Skeletal muscle cell (primary cell): ENCODE measurements at regions not wholly inside any gene's neighbourhood (a gene's known extent, or its start where the extent isn't known, plus 50 kb on each side); places are given as distances from the start of the nearest gene placed in this dataset.

Experiments
- DNase-seq: peaks from one replicate; pipeline ENCODE4 v3.0.0-alpha.2; 2010; ENCODE audit warnings: low read depth
- H3K4me3 ChIP-seq: 2 replicates; pipeline ENCODE4 v1.5.1; 2011; ENCODE audit warnings: low read depth, mild to moderate bottlenecking, control low read depth, low read length, moderate library complexity

GRCh38 chr7:40965774-40966173 lies 737.1 kb downstream of the INHBA start:
- DNase-seq: no peak
- no peak overlapping the region for H3K4me3 ChIP-seq

GRCh38 chr7:40965016-40965415 lies 737.9 kb downstream of the INHBA start:
- no peak overlapping the region for H3K4me3 ChIP-seq
- DNase-seq: no peak

GRCh38 chr7:40964610-40965009 lies 738.3 kb downstream of the INHBA start:
- DNase-seq: no peak

GRCh38 chr7:40959955-40960354 lies 742.9 kb downstream of the INHBA start:
- H3K4me3 ChIP-seq: no peak overlapping the region

More at GRCh38 chr7:40964610-40965009, 738.3 kb downstream of the INHBA start:
- no peak overlapping the region for H3K4me3 ChIP-seq

GRCh38 chr7:40948239-40948638 lies 754.7 kb downstream of the INHBA start:
- DNase-seq: no peak
- no peak overlapping the region for H3K4me3 ChIP-seq

More at GRCh38 chr7:40959955-40960354, 742.9 kb downstream of the INHBA start:
- DNase-seq: no peak

- DNase-seq: no peak
- H3K4me3 ChIP-seq: no peak overlapping the region
Measured at GRCh38 chr7:40947566-40947965, 755.3 kb downstream of the INHBA start.

- DNase-seq: no peak
- no peak overlapping the region for H3K4me3 ChIP-seq
Measured at GRCh38 chr7:40946549-40946948, 756.3 kb downstream of the INHBA start.

- no peak overlapping the region for H3K4me3 ChIP-seq
- DNase-seq: no peak
Measured at GRCh38 chr7:40945788-40946187, 757.1 kb downstream of the INHBA start.

- DNase-seq: no peak
- H3K4me3 ChIP-seq: no peak overlapping the region
Measured at GRCh38 chr7:40944981-40945585, 757.8 kb downstream of the INHBA start.

- H3K4me3 ChIP-seq: no peak overlapping the region
- DNase-seq: no peak
Measured at GRCh38 chr7:40937879-40938278, 765.0 kb downstream of the INHBA start.

GRCh38 chr7:40935435-40935834 lies 767.5 kb downstream of the INHBA start:
- DNase-seq: no peak
- no peak overlapping the region for H3K4me3 ChIP-seq

GRCh38 chr7:40923626-40924025 lies 779.3 kb downstream of the INHBA start:
- no peak for DNase-seq
- no peak overlapping the region for H3K4me3 ChIP-seq

GRCh38 chr7:40922316-40922670 lies 780.6 kb downstream of the INHBA start:
- peak; percentile 28 for DNase-seq
- H3K4me3 ChIP-seq: no peak overlapping the region

GRCh38 chr7:40921589-40922315 lies 781.1 kb downstream of the INHBA start:
- no peak for DNase-seq

GRCh38 chr7:40918701-40919271 lies 784.0 kb downstream of the SUGCT start:
- DNase-seq: peak; percentile 45

More at GRCh38 chr7:40921589-40922315, 781.1 kb downstream of the INHBA start:
- H3K4me3 ChIP-seq: no peak overlapping the region

GRCh38 chr7:40916813-40917212 lies 782.0 kb downstream of the SUGCT start:
- DNase-seq: no peak
- H3K4me3 ChIP-seq: no peak overlapping the region

More at GRCh38 chr7:40918701-40919271, 784.0 kb downstream of the SUGCT start:
- no peak overlapping the region for H3K4me3 ChIP-seq

GRCh38 chr7:40915071-40915470 lies 780.3 kb downstream of the SUGCT start:
- no peak for DNase-seq
- H3K4me3 ChIP-seq: no peak overlapping the region
